HG03460 (cell line): ENCODE measurements at regions not wholly inside any gene's neighbourhood (a gene's known extent, or its start where the extent isn't known, plus 50 kb on each side); places are given as distances from the start of the nearest gene placed in this dataset.

ENCODE experiments used
- ATAC-seq: cut with Tn5 transposase; IDR thresholded peaks from one replicate; pipeline ENCODE4 v1.9.1; 2021; ENCODE audit not compliant: unreplicated experiment

DNA sequence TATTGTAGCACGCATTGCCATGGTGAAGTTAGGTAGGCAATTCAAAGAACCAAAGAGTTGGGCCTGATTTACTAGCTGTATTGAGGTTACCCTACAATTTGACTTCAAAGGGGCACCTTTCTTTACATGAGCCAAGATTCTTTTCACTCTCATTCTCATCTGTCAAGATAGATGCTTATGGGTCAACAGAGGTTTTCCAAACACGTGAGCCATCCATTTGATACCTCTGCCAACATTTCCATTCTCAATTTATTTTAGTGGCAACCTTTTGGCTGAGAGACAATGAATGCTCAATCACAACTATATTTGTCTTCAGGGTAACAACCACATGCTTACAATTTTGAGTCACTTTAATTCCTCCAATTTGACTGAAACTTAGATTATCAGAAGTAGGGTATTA, 370.6 kb upstream of the CDH20 start:
- ATAC-seq: no peak

- ATAC-seq: no peak
Observed at GRCh38 chr18:60965856-60966255, 367.4 kb upstream of the CDH20 start.

GRCh38 chr18:60966876-60967275, 366.4 kb upstream of the CDH20 start:
- ATAC-seq: no peak

DNA sequence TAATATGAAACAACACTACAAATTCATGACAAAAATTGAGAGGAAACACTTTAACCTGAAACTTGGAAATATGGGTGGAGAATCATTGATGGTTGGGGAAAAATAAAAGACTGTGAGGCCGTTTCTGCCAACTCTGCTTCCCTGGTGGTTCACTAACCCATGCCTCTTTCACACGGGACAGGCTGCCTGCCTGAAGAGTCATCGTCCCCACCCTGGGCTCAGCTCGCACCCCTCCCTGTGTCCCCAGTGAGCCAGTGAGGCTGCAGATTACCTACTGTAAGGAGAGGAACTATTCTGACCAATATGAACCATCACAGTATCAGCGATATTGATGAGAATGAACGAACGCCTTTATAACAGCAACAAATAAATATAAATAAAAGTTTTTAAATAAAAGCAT, 357.8 kb upstream of the CDH20 start:
- no peak for ATAC-seq

- ATAC-seq: no peak
Observed at GRCh38 chr18:60976976-60977375, 356.3 kb upstream of the CDH20 start.

DNA sequence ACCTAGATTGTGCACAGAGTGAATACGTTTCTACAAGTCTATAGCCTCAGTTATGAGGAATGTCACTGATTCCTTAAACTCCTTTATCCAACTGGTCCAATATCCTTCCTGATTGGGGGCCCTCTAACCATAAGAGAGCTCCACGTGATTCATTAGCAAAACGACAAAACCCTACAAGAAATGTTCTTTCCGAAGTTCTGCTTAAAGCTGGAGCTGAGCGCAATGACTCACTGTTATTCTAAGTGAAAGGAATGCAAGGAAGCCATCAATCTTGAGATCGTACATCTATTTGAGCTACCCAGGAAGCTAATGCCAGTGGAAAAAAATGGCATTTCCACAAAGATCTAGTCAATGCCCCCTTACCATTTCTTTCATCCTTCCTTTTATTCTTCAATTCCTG, 354.9 kb upstream of the CDH20 start:
- no peak for ATAC-seq

- no peak for ATAC-seq
Observed at GRCh38 chr18:60980422-60981005, 352.7 kb upstream of the CDH20 start.

GRCh38 chr18:60981682-60982328, 351.4 kb upstream of the CDH20 start:
- ATAC-seq: no peak

DNA sequence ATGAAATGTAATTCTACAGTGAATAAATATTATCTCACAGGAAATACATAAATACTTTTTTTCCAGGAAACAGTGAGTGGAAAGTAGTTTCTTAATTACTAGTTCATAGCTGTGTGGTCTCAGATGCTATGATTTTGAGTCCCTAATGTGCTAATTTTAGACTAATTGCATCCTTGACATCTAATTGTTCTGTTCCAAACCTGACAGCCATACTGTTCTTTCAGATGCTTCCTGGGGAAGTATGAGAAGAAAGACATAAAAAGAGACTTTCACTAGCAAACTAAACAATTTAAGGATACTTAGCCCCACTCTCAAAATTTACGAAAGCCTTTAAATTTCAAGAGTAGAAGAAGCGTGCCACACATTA, 350.9 kb upstream of the CDH20 start:
- no peak for ATAC-seq

DNA sequence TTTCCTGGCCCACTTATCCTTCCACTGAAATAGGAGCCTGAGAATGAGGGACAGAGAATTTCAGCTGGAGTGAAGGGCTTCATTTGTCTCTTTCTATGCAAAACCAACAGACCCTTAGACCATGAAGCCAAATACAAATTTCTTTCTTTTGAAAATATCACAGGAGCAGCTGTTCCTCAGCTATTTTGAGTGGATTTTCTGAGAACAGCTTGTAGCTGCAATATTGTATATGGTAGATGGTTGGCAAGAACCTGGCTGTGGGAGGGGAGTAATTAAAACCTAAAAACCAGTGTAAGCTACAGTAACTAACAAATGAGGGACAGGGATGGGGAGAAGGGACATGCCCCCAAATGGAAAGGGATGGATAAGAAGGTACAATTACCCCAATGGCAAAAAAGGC, 350.3 kb upstream of the CDH20 start:
- no peak for ATAC-seq

DNA sequence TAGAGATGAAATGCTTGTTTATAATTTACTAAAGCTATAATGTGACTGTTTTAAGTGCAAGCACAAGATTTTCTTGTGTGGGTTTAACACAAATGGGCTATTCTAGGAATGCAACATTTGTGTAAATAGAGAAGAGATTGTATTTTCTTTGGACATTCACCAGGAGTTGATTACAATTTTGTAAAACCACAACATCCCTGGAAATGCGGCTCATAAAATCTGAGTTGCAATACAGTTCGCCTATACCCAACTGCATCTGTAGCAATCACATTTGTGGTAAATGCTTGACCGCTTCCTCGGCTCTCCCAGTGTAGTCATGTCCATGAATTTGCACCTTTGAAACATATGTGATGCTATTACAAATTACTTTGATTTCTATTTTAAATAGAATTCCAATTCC, 348.7 kb upstream of the CDH20 start:
- no peak for ATAC-seq

DNA sequence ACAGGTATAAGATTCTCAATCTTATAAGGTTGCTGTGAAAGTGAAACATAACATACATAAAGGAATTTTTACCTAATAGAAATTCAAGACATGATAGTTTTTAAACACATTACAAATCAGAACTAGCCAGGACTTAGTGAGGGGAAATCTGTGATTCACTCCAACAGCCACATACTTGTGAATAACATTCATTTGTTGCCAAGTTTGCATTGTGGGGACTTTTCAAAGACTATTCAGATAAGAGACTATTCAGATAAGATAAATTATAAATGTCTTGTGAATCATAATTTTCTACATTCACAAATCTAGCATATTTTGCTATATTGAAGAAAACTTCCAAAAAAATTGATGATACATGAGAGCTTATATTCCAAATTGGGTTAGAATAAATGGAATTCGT, 345.3 kb upstream of the CDH20 start:
- no peak for ATAC-seq

DNA sequence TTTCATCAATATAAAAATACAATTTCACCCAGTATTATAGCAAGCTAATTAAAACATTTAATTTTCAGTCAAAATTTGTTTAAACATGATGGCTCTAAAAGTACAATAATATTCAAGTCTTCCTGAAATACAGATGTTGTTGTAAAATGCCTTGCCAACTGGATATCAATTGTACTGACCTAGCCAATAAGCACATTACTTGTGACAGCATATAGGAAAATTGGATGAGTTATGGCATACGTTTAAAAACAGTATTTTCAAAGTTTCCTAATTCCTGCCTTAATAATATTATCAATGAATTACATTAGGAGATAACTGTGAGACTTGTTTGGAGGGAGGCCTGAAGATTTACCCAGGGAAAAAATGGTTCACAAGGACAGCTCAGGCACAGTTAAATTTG, 336.9 kb upstream of the CDH20 start:
- ATAC-seq: no peak

GRCh38 chr18:60996822-60997221, 336.4 kb upstream of the CDH20 start:
- ATAC-seq: no peak

DNA sequence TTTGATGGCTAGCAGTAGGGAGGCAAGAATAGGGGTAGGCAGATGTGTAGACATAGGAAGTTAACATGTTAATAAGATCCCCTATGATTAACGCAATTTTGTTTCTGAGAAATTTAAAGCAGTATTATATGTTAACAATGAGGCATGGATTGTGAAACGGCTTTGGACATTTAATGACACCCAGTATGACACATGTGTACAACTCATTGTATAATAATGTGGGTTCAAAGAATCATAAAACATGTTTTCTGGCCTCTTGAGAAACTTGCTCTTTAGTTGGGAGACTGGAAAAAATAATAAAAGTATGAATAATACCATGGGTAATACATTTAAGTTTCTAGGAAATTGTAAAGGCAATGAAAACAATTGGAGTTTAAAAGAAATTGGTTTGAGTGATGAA, 332.1 kb upstream of the CDH20 start:
- no peak for ATAC-seq

DNA sequence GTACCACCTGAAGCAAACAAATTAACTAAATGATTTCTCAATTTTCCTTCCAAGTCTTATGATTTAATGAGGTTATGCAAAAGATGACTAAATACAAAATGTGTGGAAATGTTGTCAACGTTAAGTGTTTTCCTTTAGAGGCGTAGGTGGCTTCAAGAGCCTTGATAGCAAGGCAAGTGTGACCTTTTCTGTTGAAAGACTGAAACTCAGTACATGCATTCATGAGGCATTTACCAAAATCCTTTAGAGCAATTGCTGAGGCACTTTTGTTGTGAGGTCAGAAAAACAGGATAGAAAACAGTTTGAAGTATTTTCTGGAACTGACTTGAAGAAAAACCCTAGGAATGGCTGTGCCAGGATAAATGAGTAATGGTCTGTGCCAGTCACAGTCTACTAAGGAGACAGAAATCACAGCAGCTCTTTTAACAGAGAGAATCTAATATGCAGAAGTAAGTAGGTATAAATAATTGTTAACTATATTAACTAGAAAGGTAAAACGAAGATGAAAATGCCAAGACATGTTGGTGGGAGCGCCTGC, 326.5 kb upstream of the CDH20 start:
- ATAC-seq: no peak

DNA sequence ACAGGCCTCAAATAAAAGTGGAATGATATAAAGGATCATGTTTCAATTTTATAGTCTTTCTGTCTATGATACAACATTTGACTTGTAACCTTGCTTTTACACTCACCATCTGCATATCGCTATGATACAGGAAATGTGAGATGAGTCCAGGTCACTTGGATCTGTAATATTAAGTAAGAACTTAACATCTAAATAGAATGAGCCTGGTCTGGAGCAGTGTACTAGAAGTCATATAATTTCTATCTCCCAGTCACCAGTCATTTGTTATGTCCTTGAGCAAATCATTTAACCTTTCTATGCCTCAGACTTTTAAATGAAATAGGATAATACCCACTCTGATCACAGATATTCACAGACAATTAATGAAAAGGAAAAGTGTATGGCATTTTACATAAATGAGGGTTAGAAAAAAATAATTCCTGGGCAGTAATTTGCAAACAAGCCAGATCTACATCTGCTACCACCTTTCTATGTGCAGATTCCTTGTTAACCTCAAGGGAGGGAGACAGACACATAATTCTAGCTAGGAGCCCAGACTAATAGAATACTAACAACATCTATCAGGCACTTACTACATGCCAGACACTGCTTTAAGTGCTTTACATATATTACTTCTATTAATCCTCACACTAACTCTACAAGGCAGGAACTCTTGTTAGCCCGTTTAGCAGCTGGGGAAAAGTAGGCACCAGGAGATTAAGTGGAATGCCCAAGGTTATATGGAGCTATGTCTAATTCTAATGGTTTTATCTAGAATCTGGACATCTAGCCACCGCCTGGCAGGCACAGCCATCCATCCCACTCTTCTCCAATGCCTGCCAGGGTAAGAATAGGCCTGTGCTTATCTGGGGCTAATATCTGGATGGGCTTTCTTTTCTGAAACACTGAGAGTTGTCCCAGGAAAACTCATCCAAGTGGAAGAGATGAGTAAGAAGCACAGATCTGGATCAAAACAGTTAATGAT, 313.6 kb upstream of the CDH20 start:
- ATAC-seq: no peak

- ATAC-seq: no peak
Observed at GRCh38 chr18:61025596-61025995, 307.6 kb upstream of the CDH20 start.

DNA sequence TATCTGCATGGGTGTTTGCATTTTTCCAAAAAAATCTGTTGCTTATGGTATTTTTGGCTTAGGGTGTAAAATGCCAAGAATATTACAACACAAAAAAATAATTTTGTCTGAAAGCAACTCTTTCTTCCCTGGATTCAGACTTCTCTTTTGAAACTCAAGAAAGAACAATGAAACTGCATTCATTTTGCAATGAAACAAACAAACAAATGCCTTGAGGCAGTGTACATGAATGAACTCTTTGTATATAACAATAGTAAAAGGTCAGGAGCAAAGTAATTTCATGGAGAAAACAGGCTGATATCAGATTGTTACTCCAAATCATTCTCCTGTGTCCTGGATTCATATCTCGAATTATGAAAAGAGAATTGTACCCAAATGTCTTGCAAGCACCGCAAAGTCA, 301.6 kb upstream of the CDH20 start:
- ATAC-seq: no peak

DNA sequence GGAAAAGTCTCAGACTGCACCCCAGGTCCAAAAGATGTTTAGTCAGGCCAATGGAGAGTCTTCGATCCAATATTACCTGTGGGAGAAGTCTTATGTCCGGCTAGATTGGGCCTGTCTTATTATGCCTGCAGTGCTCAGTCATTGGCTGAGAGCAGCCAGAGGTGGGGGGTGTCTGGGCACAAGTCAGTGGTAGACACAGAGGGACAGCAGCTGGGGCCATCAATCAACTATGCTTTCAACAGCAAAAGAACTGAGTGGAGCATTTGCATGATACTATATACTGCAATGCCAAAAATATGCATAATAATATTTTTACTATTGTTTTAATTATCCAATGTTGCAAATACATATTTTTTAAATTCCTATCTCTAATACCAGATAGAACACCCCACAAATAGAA, 298.6 kb upstream of the CDH20 start:
- ATAC-seq: no peak

DNA sequence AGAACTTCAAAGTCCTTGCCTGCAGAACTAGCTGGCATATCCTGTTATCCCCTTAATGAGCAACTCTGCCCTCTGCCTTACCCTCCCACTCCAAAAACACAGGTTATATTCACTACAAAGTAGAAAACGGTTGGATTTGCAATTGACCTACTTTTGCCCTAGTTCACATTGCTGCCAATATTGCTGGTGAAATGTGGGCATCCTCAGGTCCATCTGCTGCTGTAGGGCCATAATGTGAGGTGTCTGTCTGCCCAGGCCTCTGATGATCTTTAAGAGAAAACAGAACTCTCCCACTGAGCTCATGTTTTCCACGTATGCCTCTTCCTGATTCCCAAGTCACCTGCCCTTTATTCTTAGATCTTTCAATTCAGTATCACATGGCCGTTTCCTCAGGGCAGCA, 294.0 kb upstream of the CDH20 start:
- ATAC-seq: no peak

- no peak for ATAC-seq
Observed at GRCh38 chr18:61047794-61048193, 285.4 kb upstream of the CDH20 start.
